Colon (tissue), 2 donors: ENCODE measurements at regions not wholly inside any gene's neighbourhood (a gene's known extent, or its start where the extent isn't known, plus 50 kb on each side); places are given as distances from the start of the nearest gene placed in this dataset.
A peak's percentile ranks its signal among the peaks of the same experiment; 100 is the strongest.

ENCODE experiments used
- FAIRE-seq: peaks from 2 replicates; lab custom pipeline; 2012; peaks lifted over from hg19 to GRCh38; lab: Jason Lieb, UNC
- donor health status: control.
- donor health status: control.

GRCh38 chr12:67498991-67499390 lies 149.6 kb upstream of the DYRK2 start:
- FAIRE-seq: no peak

GRCh38 chr12:67501362-67501761 lies 147.2 kb upstream of the DYRK2 start:
- peak; percentile 87 for FAIRE-seq

- FAIRE-seq: no peak
These were observed 144.5 kb upstream of the DYRK2 start for GRCh38 chr12:67504026-67504425.

- FAIRE-seq: no peak
These were observed 141.8 kb upstream of the DYRK2 start for GRCh38 chr12:67506739-67507138.

- FAIRE-seq: no peak
These were observed 139.7 kb upstream of the DYRK2 start for GRCh38 chr12:67508830-67509229.

- no peak for FAIRE-seq
These were observed 138.7 kb upstream of the DYRK2 start for GRCh38 chr12:67509666-67510386.

GRCh38 chr12:67512061-67512460 lies 136.5 kb upstream of the DYRK2 start:
- FAIRE-seq: no peak

- FAIRE-seq: no peak
These were observed 134.0 kb upstream of the DYRK2 start for GRCh38 chr12:67514502-67514901.

GRCh38 chr12:67515679-67516340 lies 132.7 kb upstream of the DYRK2 start:
- no peak for FAIRE-seq

GRCh38 chr12:67517181-67517887 lies 131.2 kb upstream of the DYRK2 start:
- FAIRE-seq: no peak

- no peak for FAIRE-seq
These were observed 128.8 kb upstream of the DYRK2 start for GRCh38 chr12:67519484-67520433.

- FAIRE-seq: no peak
These were observed 127.9 kb upstream of the DYRK2 start for GRCh38 chr12:67520606-67521005.

- FAIRE-seq: no peak
These were observed 126.3 kb upstream of the DYRK2 start for GRCh38 chr12:67522222-67522621.

- FAIRE-seq: no peak
These were observed 125.0 kb upstream of the DYRK2 start for GRCh38 chr12:67523538-67523937.

- FAIRE-seq: no peak
These were observed 123.5 kb upstream of the DYRK2 start for GRCh38 chr12:67524861-67525616.

GRCh38 chr12:67525617-67525884 lies 123.0 kb upstream of the DYRK2 start:
- FAIRE-seq: no peak

- FAIRE-seq: no peak
These were observed 122.4 kb upstream of the DYRK2 start for GRCh38 chr12:67526129-67526528.

- FAIRE-seq: no peak
These were observed 117.5 kb upstream of the DYRK2 start for GRCh38 chr12:67531051-67531450.

- FAIRE-seq: no peak
These were observed 117.0 kb upstream of the DYRK2 start for GRCh38 chr12:67531501-67531900.

- no peak for FAIRE-seq
These were observed 115.4 kb upstream of the DYRK2 start for GRCh38 chr12:67533159-67533558.

GRCh38 chr12:67534046-67534445 lies 114.5 kb upstream of the DYRK2 start:
- no peak for FAIRE-seq

GRCh38 chr12:67534681-67535080 lies 113.9 kb upstream of the DYRK2 start:
- no peak for FAIRE-seq
